Uterus (tissue), 2 donors: ENCODE measurements at regions not wholly inside any gene's neighbourhood (a gene's known extent, or its start where the extent isn't known, plus 50 kb on each side); places are given as distances from the start of the nearest gene placed in this dataset.

Experiments
- CTCF ChIP-seq, 4 experiments: fragments of 200-600 bp in 2 of 4; fragments of 450-650 bp in 2 of 4; sonication (generic) in 2 of 4; IDR thresholded peaks; one replicate each; pipeline ENCODE4 v1.5.1; 2016 to 2019; ENCODE audit warnings: antibody characterized with exemption in 4 of 4, mild to moderate bottlenecking in 2 of 4, moderate library complexity in 1 of 4
- POLR2A ChIP-seq, 2 donors: fragments of 450-650 bp; IDR thresholded peaks; one replicate each; pipeline ENCODE4 v1.6.1; 2016; ENCODE audit warnings: antibody characterized with exemption in 2 of 2, mild to moderate bottlenecking in 1 of 2, moderate library complexity in 1 of 2

- TF ChIP-seq CTCF (IDR thresholded peaks at IDR 0.05) = no peak
- no peak for TF ChIP-seq POLR2A (IDR thresholded peaks at IDR 0.05)
Measured at GRCh38 chr10:46226900-46227558, 59.8 kb upstream of the ANTXRL start.
